Activated T-cell treated with anti-CD3 and anti-CD28 coated beads for 4 hours (primary cell): ENCODE measurements at regions not wholly inside any gene's neighbourhood (a gene's known extent, or its start where the extent isn't known, plus 50 kb on each side); places are given as distances from the start of the nearest gene placed in this dataset.
A peak's percentile ranks its signal among the peaks of the same experiment; 100 is the strongest.

Experiments
- DNase-seq: peaks from one replicate; pipeline ENCODE4 v3.0.0-alpha.2; 2020

DNA sequence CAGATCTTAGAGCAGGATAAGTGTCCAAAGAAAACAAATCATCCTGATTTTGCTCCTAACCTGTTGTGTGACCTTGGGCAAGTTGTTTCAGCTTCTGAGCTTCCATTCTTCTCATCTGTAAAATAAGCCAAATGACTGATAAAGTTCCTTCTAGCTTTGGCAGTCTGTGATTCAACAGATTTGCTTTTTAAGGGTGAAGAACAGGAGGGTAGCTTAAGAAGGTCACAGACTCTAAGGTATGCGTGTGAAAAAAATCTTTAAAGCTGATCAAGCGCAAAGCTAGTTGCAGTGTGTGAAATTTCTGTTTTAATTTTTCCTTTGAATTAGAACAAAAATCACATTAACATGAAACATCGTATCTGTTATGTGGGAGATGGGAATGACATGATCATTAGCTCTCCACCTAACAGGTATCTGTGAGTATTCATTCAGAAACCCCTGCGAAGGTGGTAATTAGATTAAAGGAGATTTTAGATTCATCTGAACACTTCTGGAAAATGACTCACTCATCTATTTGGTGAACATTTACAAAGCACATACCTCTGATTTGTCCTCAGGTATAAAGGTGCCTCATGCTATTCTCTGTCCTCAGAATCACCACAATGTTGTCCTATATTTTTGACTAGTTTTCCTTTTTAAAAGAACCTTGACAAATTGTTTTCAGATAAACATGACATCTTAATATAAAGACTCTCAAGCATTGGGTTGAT is 131.9 kb upstream of the CPM start:
- no peak for DNase-seq

DNA sequence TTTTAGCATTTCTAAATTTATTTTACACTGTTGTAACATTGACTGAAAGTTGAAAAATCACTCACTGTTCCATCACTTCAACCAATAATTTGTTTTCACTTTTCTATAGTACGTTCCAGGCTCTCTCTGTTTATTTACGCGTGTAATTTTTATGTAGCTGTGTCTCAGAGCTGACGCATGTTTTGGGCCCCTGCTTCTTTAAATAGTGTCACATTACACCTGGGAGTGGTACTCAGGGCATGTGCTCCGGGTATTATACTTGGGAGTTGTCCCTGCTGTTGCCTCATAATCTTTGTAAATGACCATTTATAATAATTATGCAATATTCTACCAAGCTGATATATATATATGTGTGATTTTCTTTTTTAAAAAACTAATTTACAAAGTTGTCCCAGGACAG is 132.8 kb upstream of the CPM start:
- no peak for DNase-seq

GRCh38 chr12:69066492-69067373 is 133.8 kb upstream of the CPM start:
- DNase-seq = no peak

DNA sequence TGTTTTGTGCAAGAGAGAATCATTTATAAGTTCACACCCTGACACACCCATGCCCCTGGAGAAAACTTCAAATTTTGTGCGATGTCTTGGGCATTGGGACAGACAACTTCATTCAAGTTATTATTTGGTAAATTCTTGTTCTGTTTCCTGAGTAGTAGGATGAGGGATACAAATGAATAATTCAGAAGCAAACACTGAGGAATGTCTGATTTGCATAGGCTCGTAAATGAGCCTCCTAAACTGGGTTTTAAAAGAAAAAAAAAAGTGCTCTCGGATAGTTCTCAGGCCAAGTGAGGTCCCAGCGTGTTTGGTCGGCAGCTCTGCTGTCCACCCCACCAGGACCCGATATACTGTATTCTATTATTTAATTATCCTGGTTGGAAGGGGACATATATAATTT is 134.7 kb upstream of the CPM start:
- no peak for DNase-seq

DNA sequence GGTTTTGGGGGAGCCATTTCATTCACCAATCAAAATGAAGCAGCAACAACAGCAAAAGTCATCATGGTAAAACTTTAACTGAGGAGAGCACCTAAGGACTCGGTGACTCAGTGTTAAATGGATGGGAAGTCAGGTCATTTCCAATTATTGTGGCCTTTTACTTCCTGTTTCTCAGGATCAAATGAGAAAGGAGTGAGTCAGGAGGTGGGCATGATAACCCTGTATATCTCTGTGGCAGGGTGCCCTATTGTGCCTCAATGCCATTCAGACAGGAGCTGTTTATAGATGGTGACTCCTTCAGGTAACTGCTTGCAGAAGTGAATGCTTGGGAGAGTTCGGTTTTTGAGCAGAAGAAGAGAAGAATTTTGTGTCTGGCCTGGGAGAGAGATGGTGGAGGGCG is 135.5 kb upstream of the CPM start:
- DNase-seq = no peak

- no peak for DNase-seq
Observed at GRCh38 chr12:69069479-69069878, 136.5 kb upstream of the CPM start.

GRCh38 chr12:69070319-69071090 is 137.5 kb upstream of the CPM start:
- DNase-seq = peak; percentile 48

DNA sequence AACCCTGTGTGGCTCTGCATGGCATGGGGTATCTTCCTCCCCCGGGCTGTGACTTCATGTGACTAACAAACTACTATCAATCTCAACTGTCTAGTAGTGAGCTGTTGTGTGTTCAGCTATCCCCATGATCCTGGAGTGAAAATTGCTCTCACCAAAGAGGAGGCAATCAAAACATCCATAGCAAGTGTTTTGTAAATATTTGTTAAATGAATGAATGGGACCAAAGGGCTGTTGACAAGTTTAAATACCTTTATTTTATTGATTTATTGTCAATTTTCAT is 138.1 kb upstream of the CPM start:
- DNase-seq = no peak

DNA sequence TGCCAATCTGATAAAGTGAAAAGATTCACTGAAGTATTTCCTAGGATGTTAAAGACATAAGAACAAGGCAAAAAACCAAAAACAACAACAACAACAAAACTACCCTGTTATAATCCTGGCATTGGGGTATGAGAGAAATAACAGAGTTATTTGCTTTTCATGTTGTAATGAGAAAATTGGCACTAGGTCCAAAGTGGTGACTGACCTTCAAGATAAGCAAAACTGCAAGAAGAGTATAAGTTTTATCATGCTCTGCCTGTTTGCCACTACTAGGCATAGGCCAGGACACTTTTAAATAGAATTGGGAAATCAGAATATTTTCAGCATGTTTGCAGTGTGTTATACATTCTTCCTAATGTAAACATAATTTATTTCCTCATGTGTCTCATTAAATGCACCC is 140.1 kb upstream of the CPM start:
- DNase-seq = no peak

GRCh38 chr12:69074556-69075349 is 141.8 kb upstream of the CPM start:
- DNase-seq = no peak

DNA sequence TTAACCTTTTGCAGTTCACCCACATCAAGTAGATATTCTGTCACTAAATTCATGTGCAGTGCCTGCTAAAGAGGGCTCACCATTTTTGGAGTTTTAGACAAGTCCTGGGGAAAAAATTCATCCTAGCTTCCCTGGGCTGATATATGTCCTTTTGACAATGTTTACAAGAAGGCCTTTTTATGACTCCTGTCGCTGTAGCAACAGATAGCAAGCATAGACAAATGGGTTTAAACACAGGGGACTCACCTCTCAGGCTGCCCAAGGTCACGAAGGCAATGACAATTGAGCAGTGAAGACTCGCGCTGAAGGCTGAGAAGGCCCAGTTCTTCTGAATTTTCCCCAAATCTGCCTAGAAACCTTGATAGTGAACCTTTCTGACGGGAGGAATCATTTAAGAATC is 150.7 kb upstream of the CPM start:
- no peak for DNase-seq

GRCh38 chr12:69084816-69085378 is 151.9 kb upstream of the CPM start:
- no peak for DNase-seq

- DNase-seq = no peak
Observed at GRCh38 chr12:69085852-69086251, 152.9 kb upstream of the CPM start.

DNA sequence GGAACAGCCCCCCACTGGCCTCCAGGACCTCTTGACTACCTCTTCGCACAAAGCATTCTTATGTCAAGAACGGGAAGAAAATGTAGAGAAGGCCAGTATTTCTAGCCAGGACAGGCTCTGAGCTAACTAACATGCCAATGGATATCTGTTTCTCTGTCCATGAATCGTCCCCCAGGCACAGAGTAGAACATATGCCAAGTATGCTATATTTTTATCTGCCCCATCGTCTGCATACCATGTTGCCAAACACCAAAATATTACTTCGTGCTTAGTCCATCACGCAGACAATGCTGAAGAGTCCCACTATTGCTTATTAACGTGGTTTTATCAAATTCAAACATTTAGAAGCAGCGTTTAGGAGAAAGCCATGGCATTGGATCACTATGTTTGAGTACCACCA is 151.4 kb upstream of the CPSF6 start:
- DNase-seq = no peak

DNA sequence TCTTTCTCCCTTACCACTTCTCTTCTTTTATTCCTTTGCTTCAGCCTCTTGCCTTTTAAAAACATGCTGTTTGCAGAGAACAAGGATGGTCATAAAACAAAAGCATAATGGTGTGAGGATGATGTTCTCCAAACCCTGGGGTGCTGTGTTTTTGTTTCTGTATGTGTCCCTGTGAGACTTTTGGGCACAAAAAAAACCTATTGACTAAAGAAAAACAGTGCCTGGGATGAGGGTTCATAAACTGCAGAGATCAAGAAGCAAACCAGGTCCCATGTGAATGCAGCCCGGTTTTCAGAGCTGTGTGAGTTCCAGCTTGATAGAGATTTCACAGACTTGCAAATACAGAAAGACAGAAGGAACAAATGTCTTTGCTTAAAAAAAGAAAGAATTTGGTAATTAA is 148.6 kb upstream of the CPSF6 start:
- DNase-seq = no peak

GRCh38 chr12:69091442-69092017 is 147.8 kb upstream of the CPSF6 start:
- no peak for DNase-seq

GRCh38 chr12:69092137-69092536 is 147.2 kb upstream of the CPSF6 start:
- no peak for DNase-seq

GRCh38 chr12:69094606-69095216 is 144.7 kb upstream of the CPSF6 start:
- no peak for DNase-seq

DNA sequence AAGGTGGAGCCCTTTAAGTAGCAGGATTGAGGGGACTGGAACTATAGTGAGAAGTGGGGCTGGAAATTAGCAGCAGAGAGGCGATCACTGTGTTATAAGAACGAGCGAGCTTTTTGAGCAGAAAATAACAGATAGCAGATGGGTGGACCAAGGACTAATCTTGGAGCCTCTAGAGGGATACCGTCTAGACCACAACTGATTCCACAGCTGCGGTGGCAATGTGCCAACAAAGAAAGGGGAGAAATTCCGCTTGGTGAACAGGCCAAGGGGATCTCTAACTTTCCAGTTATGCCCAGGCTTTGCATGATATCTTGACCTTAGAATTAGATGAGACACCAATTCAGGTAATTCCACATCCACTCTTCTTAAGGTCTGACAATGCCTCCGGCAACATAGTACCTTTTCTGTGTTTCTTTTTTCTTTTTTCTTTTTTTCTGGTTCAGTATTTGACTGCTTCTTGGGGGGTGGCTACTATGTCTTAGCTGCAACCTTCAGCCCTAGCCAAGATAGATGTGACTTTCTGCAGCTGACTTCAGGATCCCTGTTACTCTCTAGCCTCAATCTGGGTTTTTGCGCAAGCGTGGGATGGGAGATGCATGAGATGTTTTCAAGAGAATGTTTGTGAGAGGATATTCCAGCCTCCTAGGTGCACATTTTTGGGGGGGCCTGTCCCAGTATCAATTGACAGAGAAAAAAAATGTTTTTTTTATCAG is 143.4 kb upstream of the CPSF6 start:
- no peak for DNase-seq

GRCh38 chr12:69096669-69097335 is 142.6 kb upstream of the CPSF6 start:
- no peak for DNase-seq
